GM23248 (cell line): ENCODE measurements at regions not wholly inside any gene's neighbourhood (a gene's known extent, or its start where the extent isn't known, plus 50 kb on each side); places are given as distances from the start of the nearest gene placed in this dataset.
"Not testable (repeated sequence)": the region's sequence is repeated elsewhere in the genome, so short reads cannot be mapped to it uniquely, and the experiment has no call there.

Experiments
- DNase-seq: peaks from one replicate; pipeline ENCODE4 v3.0.0-alpha.2; 2015
- H2AFZ ChIP-seq: fragments of 200-600 bp; sonication (generic); 2 replicates; pipeline ENCODE4 v1.6.1; 2016; ENCODE audit warnings: antibody characterized with exemption
- H3F3A ChIP-seq: fragments of 200-600 bp; sonication (generic); 2 replicates; pipeline ENCODE4 v1.6.1; 2016; ENCODE audit warnings: mild to moderate bottlenecking, antibody characterized with exemption, mixed run types; ENCODE audit not compliant: insufficient read depth
- H3K27ac ChIP-seq: fragments of 200-600 bp; sonication (generic); 2 replicates; pipeline ENCODE4 v1.5.1; 2016; ENCODE audit warnings: mild to moderate bottlenecking
- H3K27me3 ChIP-seq: fragments of 200-600 bp; sonication (generic); replicated peaks from 2 replicates; pipeline ENCODE4 v1.6.1; 2016; ENCODE audit warnings: mild to moderate bottlenecking; ENCODE audit not compliant: insufficient read depth
- H3K36me3 ChIP-seq: fragments of 200-600 bp; sonication (generic); 2 replicates; pipeline ENCODE4 v1.6.1; 2016; ENCODE audit warnings: low read depth, mild to moderate bottlenecking
- H3K4me1 ChIP-seq: fragments of 200-600 bp; sonication (generic); 2 replicates; pipeline ENCODE4 v1.6.1; 2016; ENCODE audit warnings: mild to moderate bottlenecking; ENCODE audit not compliant: insufficient read depth
- H3K4me2 ChIP-seq: fragments of 200-600 bp; sonication (generic); one replicate; pipeline ENCODE4 v1.6.1; 2016; ENCODE audit warnings: mild to moderate bottlenecking; ENCODE audit not compliant: unreplicated experiment
- H3K4me3 ChIP-seq: fragments of 200-600 bp; sonication (generic); 2 replicates; pipeline ENCODE4 v1.5.1; 2016; ENCODE audit warnings: mild to moderate bottlenecking
- H3K79me2 ChIP-seq: fragments of 200-600 bp; sonication (generic); 2 replicates; pipeline ENCODE4 v1.6.1; 2016; ENCODE audit warnings: mild to moderate bottlenecking; ENCODE audit not compliant: insufficient read depth
- H3K9ac ChIP-seq: fragments of 200-600 bp; sonication (generic); 2 replicates; pipeline ENCODE4 v1.6.1; 2016; ENCODE audit warnings: mild to moderate bottlenecking
- H3K9me2 ChIP-seq: fragments of 200-600 bp; sonication (generic); 2 replicates; pipeline ENCODE4 v1.6.1; 2016; ENCODE audit warnings: mixed run types, mild to moderate bottlenecking, moderate library complexity; ENCODE audit not compliant: insufficient read depth
- H3K9me3 ChIP-seq: fragments of 200-600 bp; sonication (generic); one replicate; pipeline ENCODE4 v1.6.1; 2017; ENCODE audit warnings: low read depth
- H4K20me1 ChIP-seq: fragments of 200-600 bp; sonication (generic); 2 replicates; pipeline ENCODE4 v1.6.0; 2016; ENCODE audit not compliant: insufficient read depth
- EZH2 ChIP-seq: fragments of 200-600 bp; sonication (generic); IDR thresholded peaks from 2 replicates; pipeline ENCODE4 v1.6.1; 2018; ENCODE audit warnings: antibody characterized with exemption, mild to moderate bottlenecking; ENCODE audit not compliant: insufficient read depth, poor library complexity, severe bottlenecking
- EZH2phosphoT487 ChIP-seq: fragments of 200-600 bp; sonication (generic); IDR thresholded peaks from 2 replicates; pipeline ENCODE4 v1.6.1; 2018; ENCODE audit warnings: antibody characterized with exemption, moderate library complexity, mild to moderate bottlenecking, low read depth; ENCODE audit not compliant: insufficient read depth
- WGBS, 2 experiments: methylation state at CpG; one replicate each; pipeline ENCODE4 v1.1.6; 2015 to 2017; ENCODE audit warnings: low lambda C conversion rate in 2 of 2, low coverage in 1 of 2; ENCODE audit errors: missing lambda C conversion rate in 2 of 2; 5-methylcytosine and 5-hydroxymethylcytosine counted together
- in situ Hi-C: fragments of 300-500 bp; cut with MboI; formaldehyde crosslinking; loops from 2 replicates; pipeline ENCODE4 v1.15.0; 2020

GRCh38 chr6:144379356-144379755 is 94.2 kb downstream of the UTRN start:
- TF ChIP-seq EZH2 = no peak
- TF ChIP-seq EZH2phosphoT487 = no peak
- H3K4me1 ChIP-seq = peaks cover 33% of the 10 kb centered on the region
- H2AFZ ChIP-seq = no peak overlapping the region
- no peak overlapping the region for H3K4me3 ChIP-seq
- in situ Hi-C loops = no loop called here
- 75 to 82% methylated on average over 7 of the region's 7 CpGs for WGBS, 2 experiments
- peaks cover 96% of the 10 kb centered on the region for H3K79me2 ChIP-seq
- no peaks in the 10 kb centered on the region for H3K36me3 ChIP-seq
- peaks cover 30% of the 10 kb centered on the region for H3F3A ChIP-seq
- H3K9ac ChIP-seq = no peak overlapping the region
- no peaks in the 10 kb centered on the region for H3K9me3 ChIP-seq
- DNase-seq = peak; percentile 79
- no peaks in the 10 kb centered on the region for H4K20me1 ChIP-seq
- H3K9me2 ChIP-seq = no peaks in the 10 kb centered on the region
- H3K27me3 ChIP-seq = no peaks in the 10 kb centered on the region
- no peak overlapping the region for H3K4me2 ChIP-seq
- peak overlapping the region; percentile 83 for H3K27ac ChIP-seq

DNA sequence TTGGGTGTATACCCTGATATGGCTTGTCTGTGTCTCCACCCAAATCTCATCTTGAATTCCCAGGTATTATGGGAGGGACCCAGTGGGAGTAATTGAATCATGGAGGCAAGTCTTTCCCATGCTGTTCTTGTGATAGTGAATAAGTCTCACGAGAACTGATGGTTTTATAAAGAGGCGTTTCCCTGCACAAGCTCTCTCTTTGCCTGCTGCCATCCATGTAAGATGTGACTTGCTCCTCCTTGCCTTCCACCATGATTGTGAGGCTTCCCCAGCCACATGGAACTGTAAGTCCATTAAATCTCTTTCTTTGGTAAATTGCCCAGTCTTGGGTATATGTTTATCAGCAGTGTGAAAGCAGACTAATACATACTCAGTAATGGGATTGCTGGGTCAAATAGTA is 96.4 kb downstream of the UTRN start:
- H4K20me1 ChIP-seq, H3K9ac ChIP-seq, DNase-seq, H3K27ac ChIP-seq, H3K9me3 ChIP-seq, in situ Hi-C loops, H3K4me2 ChIP-seq, H3K27me3 ChIP-seq, H3K36me3 ChIP-seq, H3K4me3 ChIP-seq, H3K9me2 ChIP-seq, H2AFZ ChIP-seq: not testable (repeated sequence)
- peaks cover 30% of the 10 kb centered on the region for H3F3A ChIP-seq
- peaks cover 96% of the 10 kb centered on the region for H3K79me2 ChIP-seq
- WGBS, 2 experiments = 97 to 98% methylated on average over 2 of the region's 2 CpGs
- H3K4me1 ChIP-seq = peaks cover 33% of the 10 kb centered on the region

DNA sequence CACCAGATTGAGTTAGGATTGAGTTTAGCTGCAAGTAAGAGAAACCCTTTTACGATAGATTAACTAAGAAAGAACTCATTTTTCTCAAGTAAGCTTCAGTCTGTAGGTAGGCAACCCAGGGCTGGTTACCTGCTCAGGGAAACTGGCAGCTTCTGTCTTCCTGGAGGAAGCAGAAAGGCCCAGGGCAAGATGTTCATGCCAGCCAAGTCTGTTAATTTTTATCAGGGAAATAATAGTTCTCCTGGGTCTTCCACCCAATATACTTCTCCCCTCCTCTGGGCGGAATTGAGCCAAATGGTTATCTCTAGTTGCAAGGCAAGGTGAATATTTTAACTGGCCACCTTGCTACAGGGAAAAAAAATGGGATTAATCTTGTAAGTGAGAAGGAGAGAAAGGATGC is 98.2 kb downstream of the UTRN start:
- H3K4me3 ChIP-seq = no peak overlapping the region
- H3K9ac ChIP-seq = no peak overlapping the region
- no peaks in the 10 kb centered on the region for H3K27me3 ChIP-seq
- no peaks in the 10 kb centered on the region for H3K36me3 ChIP-seq
- H3K27ac ChIP-seq = no peak overlapping the region
- in situ Hi-C loops = no loop called here
- peaks cover 17% of the 10 kb centered on the region for H3K4me1 ChIP-seq
- H4K20me1 ChIP-seq = no peaks in the 10 kb centered on the region
- peaks cover 99% of the 10 kb centered on the region for H3K79me2 ChIP-seq
- H3K4me2 ChIP-seq = no peak overlapping the region
- H3K9me3 ChIP-seq = no peaks in the 10 kb centered on the region
- no peaks in the 10 kb centered on the region for H3K9me2 ChIP-seq
- WGBS, 2 experiments = 97 to 100% methylated on average over 2 of the region's 2 CpGs
- DNase-seq = no peak
- no peak for TF ChIP-seq EZH2phosphoT487
- TF ChIP-seq EZH2 = no peak
- peaks cover 16% of the 10 kb centered on the region for H3F3A ChIP-seq
- no peak overlapping the region for H2AFZ ChIP-seq

DNA sequence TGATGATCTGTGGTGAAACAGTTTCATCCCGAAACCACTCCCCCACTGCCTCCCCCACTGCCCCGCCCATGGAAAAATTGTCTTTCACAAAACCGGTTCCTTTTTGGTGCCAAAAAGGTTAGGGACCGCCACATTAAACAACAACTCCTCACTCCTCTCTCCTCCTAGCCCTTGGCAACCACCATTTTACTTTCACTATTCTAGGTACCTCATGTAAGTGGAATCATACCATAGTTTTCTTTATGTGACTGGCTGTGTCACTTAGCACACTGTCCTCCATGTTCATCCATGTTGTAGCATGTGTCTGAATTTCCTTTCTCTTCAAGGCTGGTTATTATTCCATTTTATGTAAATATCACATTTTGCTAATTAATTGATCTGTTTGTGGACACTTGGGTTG is 99.3 kb downstream of the UTRN start:
- Histone ChIP-seq H3K36me3 (no peaks in the 10 kb centered on the region), H3K79me2 (peaks cover 99% of the 10 kb centered on the region), H3F3A (peaks cover 5% of the 10 kb centered on the region), H3K9me3 (no peaks in the 10 kb centered on the region), H4K20me1 (no peaks in the 10 kb centered on the region), H3K9me2 (no peaks in the 10 kb centered on the region), H3K9ac (no peak overlapping the region), H3K4me1 (peaks cover 6% of the 10 kb centered on the region), H3K27me3 (no peaks in the 10 kb centered on the region), H3K4me3 (no peak overlapping the region), H3K27ac (no peak overlapping the region), H2AFZ (no peak overlapping the region), H3K4me2 (no peak overlapping the region)
- in situ Hi-C loops = no loop called here
- DNase-seq = no peak
- TF ChIP-seq EZH2phosphoT487 (no peak), EZH2 (no peak)
- WGBS, 2 experiments = 95 to 96% methylated on average over 4 of the region's 4 CpGs

DNA sequence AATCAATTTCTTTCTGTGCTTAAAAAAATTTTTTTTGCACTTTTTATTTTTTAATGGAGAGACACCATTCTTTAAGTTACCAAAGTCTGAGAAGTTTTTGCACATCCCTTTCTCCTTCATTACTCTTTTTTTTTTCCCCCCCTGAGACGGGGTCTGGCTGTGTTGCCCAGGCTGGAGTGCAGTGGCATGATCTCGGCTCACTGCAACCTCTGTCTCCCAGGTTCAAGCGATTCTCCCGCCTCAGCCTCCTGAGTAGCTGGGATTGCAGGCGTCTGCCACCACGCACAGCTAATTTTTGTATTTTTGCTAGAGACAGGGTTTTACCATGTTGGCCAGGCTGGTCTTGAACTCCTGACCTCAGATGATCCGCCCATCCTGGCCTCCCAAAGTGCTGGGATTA is 104.3 kb downstream of the UTRN start:
- H3K79me2 ChIP-seq = peaks cover 99% of the 10 kb centered on the region
- DNase-seq, H3K27me3 ChIP-seq, H3K9me3 ChIP-seq, H3K4me1 ChIP-seq, H3K4me3 ChIP-seq, H3K27ac ChIP-seq, H3K9me2 ChIP-seq, in situ Hi-C loops, H3K4me2 ChIP-seq, H4K20me1 ChIP-seq, H3F3A ChIP-seq, H2AFZ ChIP-seq, H3K9ac ChIP-seq, H3K36me3 ChIP-seq: not testable (repeated sequence)
- 95 to 99% methylated on average over 7 of the region's 7 CpGs for WGBS, 2 experiments
